ENCODE measurements at regions not wholly inside any gene's neighbourhood (a gene's known extent, or its start where the extent isn't known, plus 50 kb on each side); places are given as distances from the start of the nearest gene placed in this dataset.

GRCh38 chr2:121120991-121121390 lies 164.0 kb downstream of the TFCP2L1 start:
- DNase-seq (ENCODE audit: low read depth in 2 of 3, low spot score in 2 of 3): no peak

DNA sequence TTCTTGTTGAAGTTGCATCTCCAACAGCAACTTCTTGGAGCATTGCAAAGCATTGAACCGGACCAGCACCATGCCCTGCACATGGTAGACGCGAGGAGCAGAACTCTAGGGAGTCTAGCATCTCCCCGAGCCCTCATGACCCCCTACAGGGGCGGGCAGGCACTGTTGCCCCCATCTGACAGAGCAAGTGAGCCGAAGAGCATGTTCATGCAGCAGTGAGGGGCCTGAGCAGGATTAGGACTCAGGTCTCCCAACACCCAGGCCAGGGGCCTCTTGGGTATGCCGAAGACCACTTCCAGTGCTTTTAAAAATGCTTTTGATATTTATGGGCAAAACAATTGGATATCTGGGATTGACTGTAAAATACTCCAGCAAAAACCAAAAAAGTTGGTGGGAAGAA lies 163.3 kb downstream of the TFCP2L1 start:
- no peak for DNase-seq (ENCODE audit: low read depth in 2 of 3, low spot score in 2 of 3)

DNA sequence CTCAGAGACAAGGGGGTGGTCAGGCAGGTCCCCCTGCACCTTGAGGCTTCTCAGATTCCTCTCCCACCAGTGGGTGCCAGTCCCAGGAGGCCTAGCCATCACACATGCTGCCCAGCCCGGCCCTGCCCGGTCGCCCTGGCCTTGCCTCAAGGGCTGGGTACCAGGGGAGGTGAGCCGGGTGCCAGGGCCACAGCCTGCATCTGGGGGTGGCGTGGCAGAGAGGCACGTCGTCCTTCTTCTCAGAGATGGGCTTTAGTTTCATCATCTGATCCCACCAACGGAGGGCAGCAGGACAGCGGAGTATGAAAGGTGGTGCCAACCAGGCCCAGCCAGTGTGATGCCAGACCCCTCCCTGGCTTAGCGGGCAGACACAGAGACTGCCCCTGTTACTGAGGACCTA lies 161.7 kb downstream of the TFCP2L1 start:
- no peak for DNase-seq (ENCODE audit: low read depth in 2 of 3, low spot score in 2 of 3)

GRCh38 chr2:121124330-121124729 lies 160.7 kb downstream of the TFCP2L1 start:
- DNase-seq (ENCODE audit: low read depth in 2 of 3, low spot score in 2 of 3): no peak

GRCh38 chr2:121125350-121125749 lies 159.7 kb downstream of the TFCP2L1 start:
- no peak for DNase-seq (ENCODE audit: low read depth in 2 of 3, low spot score in 2 of 3)

- DNase-seq (ENCODE audit: low read depth in 2 of 3, low spot score in 2 of 3): no peak
Measured at GRCh38 chr2:121128741-121129659, 156.0 kb downstream of the TFCP2L1 start.

DNA sequence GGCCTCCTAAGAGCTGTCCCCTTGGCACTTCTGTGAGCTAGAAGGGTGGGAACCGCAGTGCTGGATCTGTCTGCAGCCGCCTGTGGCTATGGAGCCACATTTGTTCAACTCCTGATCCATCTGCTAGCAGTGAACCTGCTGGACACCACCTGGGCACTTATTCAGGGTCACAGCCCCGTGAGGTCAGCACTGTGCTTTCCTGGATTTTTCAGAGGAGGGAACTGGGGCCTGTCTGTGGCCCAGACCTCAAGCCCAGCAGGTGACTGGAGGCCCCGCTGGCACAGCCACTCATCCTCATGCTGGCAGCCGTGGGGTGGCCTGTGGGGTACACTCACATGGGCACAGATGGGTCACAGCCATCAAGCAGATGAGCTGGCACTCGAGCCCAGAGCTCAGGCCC lies 155.3 kb downstream of the TFCP2L1 start:
- DNase-seq (ENCODE audit: low read depth in 2 of 3, low spot score in 2 of 3): no peak

DNA sequence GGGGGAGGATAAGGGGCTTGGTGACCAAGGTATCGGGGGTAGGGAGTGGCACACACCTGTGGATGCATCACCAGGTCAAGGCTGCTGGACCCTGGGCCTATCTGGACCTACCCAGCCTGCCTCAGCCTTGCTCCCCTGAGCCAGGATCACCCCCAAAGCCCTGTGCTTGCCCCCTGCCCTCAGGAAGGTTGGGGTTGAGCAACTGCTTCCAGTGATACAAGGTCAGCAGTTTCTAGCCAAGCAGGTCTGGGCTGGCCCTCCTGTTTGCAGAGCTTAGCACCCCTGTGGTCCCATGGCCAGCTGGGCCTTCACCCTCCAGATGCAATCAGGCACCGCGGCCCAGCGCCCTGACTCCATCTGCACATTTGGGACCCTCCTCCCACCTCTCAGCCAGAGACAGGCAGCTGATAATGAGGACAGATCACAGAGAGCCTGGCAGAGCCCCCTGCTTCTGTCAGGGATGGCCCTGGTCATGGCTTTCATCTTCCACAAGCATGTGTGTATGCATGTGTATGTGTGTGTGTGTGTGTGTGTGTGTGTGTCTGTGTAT lies 154.6 kb downstream of the TFCP2L1 start:
- no peak for DNase-seq (ENCODE audit: low read depth in 2 of 3, low spot score in 2 of 3)

GRCh38 chr2:121131375-121131774 lies 153.6 kb downstream of the TFCP2L1 start:
- DNase-seq (ENCODE audit: low read depth in 2 of 3, low spot score in 2 of 3): no peak

DNA sequence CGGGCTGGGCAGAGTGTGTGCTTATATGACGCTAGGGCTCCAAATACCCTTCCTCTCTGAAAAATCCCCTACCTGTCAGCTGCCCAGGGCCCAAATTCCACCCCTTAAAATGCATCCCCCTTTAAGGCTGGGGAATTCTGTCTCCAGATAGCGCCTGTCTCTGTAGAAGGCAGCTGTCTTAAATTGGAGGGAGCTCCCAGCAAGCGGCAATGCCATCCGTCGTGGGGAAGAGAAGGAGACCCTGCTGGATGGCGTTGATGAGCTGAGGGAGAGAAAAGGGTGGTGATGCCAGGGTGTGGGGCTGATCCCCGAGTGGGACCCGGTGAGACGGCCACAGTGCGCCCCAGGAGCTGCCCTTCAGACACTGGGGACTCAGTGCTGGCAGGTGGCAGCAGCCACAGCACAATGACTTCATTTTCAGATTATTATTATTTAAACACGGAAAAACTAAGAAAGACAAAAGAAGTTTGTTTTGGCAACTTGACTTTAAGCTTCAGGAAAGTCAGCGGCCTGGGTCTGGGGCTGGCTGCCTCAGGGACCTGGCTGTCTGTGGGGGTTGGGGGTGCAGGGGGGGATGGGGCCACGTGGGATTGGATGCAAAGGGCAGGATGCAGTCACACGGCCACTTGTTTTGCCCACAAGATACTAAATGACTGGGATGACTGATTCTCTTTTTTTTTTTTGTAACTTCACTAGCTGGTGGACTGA lies 152.8 kb downstream of the TFCP2L1 start:
- DNase-seq (ENCODE audit: low read depth in 2 of 3, low spot score in 2 of 3): no peak

- no peak for DNase-seq (ENCODE audit: low read depth in 2 of 3, low spot score in 2 of 3)
Measured at GRCh38 chr2:121132762-121133107, 152.3 kb downstream of the TFCP2L1 start.

GRCh38 chr2:121133551-121134319 lies 151.3 kb downstream of the TFCP2L1 start:
- DNase-seq (ENCODE audit: low read depth in 2 of 3, low spot score in 2 of 3): no peak

GRCh38 chr2:121134728-121135127 lies 150.3 kb downstream of the TFCP2L1 start:
- DNase-seq (ENCODE audit: low read depth in 2 of 3, low spot score in 2 of 3): no peak

- DNase-seq (ENCODE audit: low read depth in 2 of 3, low spot score in 2 of 3): no peak
Measured at GRCh38 chr2:121135168-121135853, 149.7 kb downstream of the TFCP2L1 start.

DNA sequence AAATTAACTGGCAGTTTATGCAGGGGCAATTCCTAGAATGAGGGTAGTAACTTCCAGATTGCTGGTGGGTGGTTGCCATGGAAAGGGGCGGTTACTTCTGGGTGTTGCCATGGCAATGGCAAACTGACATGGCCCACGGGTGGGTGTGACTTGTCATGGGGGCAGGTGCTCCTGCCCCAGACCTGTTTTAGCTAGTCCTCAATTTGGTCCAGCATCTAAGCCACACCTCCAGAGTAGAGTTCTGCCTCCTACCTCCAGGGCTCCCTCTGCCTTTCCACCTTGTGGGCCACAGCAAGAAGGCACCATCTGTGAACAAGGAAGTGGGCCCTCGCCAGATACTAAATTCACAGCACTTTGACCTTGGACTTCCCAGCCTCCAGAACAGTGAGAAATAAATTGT lies 148.7 kb downstream of the TFCP2L1 start:
- no peak for DNase-seq (ENCODE audit: low read depth in 2 of 3, low spot score in 2 of 3)

GRCh38 chr2:121137571-121137970 lies 147.4 kb downstream of the TFCP2L1 start:
- DNase-seq (ENCODE audit: low read depth in 2 of 3, low spot score in 2 of 3): no peak

DNA sequence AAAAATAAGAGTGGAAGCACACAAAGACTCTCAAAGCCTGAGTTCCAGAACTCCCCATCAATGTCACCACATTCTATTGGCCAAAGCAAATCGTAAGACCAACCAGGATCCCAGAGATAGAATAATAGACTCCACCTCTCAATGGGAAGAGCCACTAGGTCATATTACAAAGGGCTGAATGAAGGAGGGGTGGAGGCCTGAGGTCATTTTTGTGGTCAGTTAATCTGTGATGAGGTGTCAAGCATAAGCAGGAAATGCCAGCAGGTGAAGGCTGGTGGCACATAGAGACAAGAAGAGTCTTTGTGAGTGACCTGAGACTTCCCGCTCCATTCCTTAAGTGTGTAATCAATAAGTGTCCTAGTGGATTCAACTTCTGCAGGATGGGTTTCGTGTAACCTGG lies 144.3 kb downstream of the TFCP2L1 start:
- DNase-seq (ENCODE audit: low read depth in 2 of 3, low spot score in 2 of 3): no peak

- DNase-seq (ENCODE audit: low read depth in 2 of 3, low spot score in 2 of 3): no peak
Measured at GRCh38 chr2:121142452-121142851, 142.6 kb downstream of the TFCP2L1 start.

DNA sequence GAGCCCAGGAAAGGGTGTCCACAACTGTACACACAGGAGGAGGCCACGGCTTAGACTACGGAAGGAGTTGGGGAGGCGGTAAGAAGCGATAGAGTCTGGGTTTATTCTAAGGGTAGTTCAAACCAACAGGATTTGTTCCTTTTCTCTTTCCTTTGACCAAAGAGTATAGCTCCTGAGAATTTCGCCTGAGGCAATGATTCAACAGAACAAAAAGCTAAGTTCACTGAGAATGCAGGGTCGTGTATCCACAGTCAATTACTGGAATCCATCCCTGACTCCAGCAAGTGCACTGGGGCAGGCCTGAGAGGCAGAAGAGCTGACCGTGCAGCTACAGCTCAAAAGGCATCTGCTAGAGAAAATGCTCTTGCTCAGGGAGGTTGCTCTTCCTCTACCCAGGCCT lies 140.9 kb downstream of the TFCP2L1 start:
- no peak for DNase-seq (ENCODE audit: low read depth in 2 of 3, low spot score in 2 of 3)

DNA sequence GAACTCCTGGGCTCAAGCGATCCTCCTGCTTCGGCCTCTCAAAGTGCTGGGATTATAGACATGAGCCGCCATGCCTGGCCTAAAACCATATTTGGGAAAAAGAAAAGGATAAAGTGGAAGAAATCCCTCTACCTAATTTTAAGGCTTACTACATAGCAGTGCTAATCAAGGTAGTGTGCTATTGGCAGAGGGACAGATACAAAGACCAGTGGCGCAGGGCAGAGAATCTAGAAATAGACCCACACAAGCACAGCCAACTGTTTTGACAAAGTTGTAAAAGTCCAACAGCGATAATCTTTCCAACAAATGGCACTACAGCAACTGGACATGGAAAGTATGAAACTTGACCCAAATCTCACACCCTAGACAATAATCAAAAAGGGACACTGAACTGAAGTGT lies 138.4 kb downstream of the TFCP2L1 start:
- DNase-seq (ENCODE audit: low read depth in 2 of 3, low spot score in 2 of 3): no peak

DNA sequence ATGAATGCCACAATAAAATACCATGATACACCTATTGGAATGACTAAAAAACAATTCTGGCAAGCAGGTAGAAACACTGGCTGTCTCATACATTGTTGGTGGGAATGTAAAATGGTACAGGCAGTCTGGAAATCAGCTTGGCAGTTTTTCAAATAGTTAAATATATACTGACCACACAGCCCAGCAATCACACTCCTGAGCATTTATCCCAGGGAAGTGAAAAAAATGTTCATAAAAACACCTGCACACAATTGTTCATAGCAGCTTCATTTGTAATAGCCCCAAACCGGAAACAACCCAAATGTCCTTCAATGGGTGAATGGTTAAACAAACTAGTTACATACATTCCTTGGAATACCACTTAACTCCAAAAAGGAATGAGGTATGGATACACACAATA lies 137.2 kb downstream of the TFCP2L1 start:
- no peak for DNase-seq (ENCODE audit: low read depth in 2 of 3, low spot score in 2 of 3)

All from activated CD8-positive, alpha-beta memory T cell treated with anti-CD3 and anti-CD28 coated beads for 48 hours (primary cell).